ENCODE measurements at regions not wholly inside any gene's neighbourhood (a gene's known extent, or its start where the extent isn't known, plus 50 kb on each side); places are given as distances from the start of the nearest gene placed in this dataset.

GRCh38 chr2:22530131-22530530, 854.8 kb upstream of the KLHL29 start:
- no peak for TF ChIP-seq CTCF (IDR thresholded peaks at IDR 0.05; ENCODE audit: low read depth, low read length)
- DNase-seq (ENCODE audit: extremely low read depth, low read depth), result no peak

- DNase-seq (ENCODE audit: extremely low read depth, low read depth), result no peak
- no peak for TF ChIP-seq CTCF (IDR thresholded peaks at IDR 0.05; ENCODE audit: low read depth, low read length)
Measured at GRCh38 chr2:22536133-22536532, 848.8 kb upstream of the KLHL29 start.

- no peak for TF ChIP-seq CTCF (IDR thresholded peaks at IDR 0.05; ENCODE audit: low read depth, low read length)
- DNase-seq (ENCODE audit: extremely low read depth, low read depth), result no peak
Measured at GRCh38 chr2:22554453-22554852, 830.5 kb upstream of the KLHL29 start.

- no peak for TF ChIP-seq CTCF (IDR thresholded peaks at IDR 0.05; ENCODE audit: low read depth, low read length)
Measured at GRCh38 chr2:22557406-22557805, 827.6 kb upstream of the KLHL29 start.

GRCh38 chr2:22560021-22560420, 825.0 kb upstream of the KLHL29 start:
- no peak for TF ChIP-seq CTCF (IDR thresholded peaks at IDR 0.05; ENCODE audit: low read depth, low read length)

More at GRCh38 chr2:22557406-22557805, 827.6 kb upstream of the KLHL29 start:
- no peak for DNase-seq (ENCODE audit: extremely low read depth, low read depth)

GRCh38 chr2:22579341-22579740, 805.6 kb upstream of the KLHL29 start:
- no peak for DNase-seq (ENCODE audit: extremely low read depth, low read depth)
- no peak for TF ChIP-seq CTCF (IDR thresholded peaks at IDR 0.05; ENCODE audit: low read depth, low read length)

More at GRCh38 chr2:22560021-22560420, 825.0 kb upstream of the KLHL29 start:
- DNase-seq (ENCODE audit: extremely low read depth, low read depth), result no peak

- DNase-seq (ENCODE audit: extremely low read depth, low read depth), result no peak
- no peak for TF ChIP-seq CTCF (IDR thresholded peaks at IDR 0.05; ENCODE audit: low read depth, low read length)
Measured at GRCh38 chr2:22582107-22582506, 802.9 kb upstream of the KLHL29 start.
